Fibroblast of lung (primary cell): ENCODE measurements at regions not wholly inside any gene's neighbourhood (a gene's known extent, or its start where the extent isn't known, plus 50 kb on each side); places are given as distances from the start of the nearest gene placed in this dataset.
"Not testable (repeated sequence)": the region's sequence is repeated elsewhere in the genome, so short reads cannot be mapped to it uniquely, and the experiment has no call there.

ENCODE experiments used
- DNase-seq, 2 donors: peaks; one replicate each; pipeline versions ENCODE4 v3.0.0 to v3.0.0-alpha.2; 2010; ENCODE audit warnings: low read depth in 2 of 2
- H2AFZ ChIP-seq: 2 replicates; pipeline ENCODE4 v1.5.1; 2012; ENCODE audit warnings: low read length, control low read depth, inconsistent platforms
- H3K27ac ChIP-seq: 2 replicates; pipeline ENCODE4 v1.5.1; 2011; ENCODE audit warnings: low read length, control low read depth; ENCODE audit not compliant: insufficient read depth
- H3K27me3 ChIP-seq: 2 replicates; pipeline ENCODE4 v1.5.1; 2011; ENCODE audit warnings: mild to moderate bottlenecking, low read length; ENCODE audit not compliant: control insufficient read depth, insufficient read depth
- H3K36me3 ChIP-seq: 2 replicates; pipeline ENCODE4 v1.5.1; 2011; ENCODE audit warnings: low read length; ENCODE audit not compliant: control insufficient read depth, insufficient read depth
- H3K4me1 ChIP-seq: 2 replicates; pipeline ENCODE4 v1.5.1; 2011; ENCODE audit warnings: low read length; ENCODE audit not compliant: control insufficient read depth, insufficient read depth; ENCODE audit errors: extremely low read depth
- H3K4me2 ChIP-seq: 2 replicates; pipeline ENCODE4 v1.5.1; 2011; ENCODE audit warnings: low read length, control low read depth; ENCODE audit not compliant: insufficient read depth; ENCODE audit errors: extremely low read depth
- H3K4me3 ChIP-seq, 4 experiments: fragments of 200-600 bp in 1 of 4; sonication (generic) in 1 of 4; replicated peaks in 1 of 4; 2 replicates each; pipeline ENCODE4 v1.5.1; 2011 to 2016; ENCODE audit warnings: low read length in 4 of 4, low read depth in 3 of 4, mild to moderate bottlenecking in 3 of 4, control low read depth in 2 of 4, inconsistent platforms in 1 of 4, mixed read lengths in 1 of 4; ENCODE audit not compliant: insufficient read depth in 1 of 4; ENCODE audit errors: control extremely low read depth in 1 of 4
- H3K79me2 ChIP-seq: 2 replicates; pipeline ENCODE4 v1.5.1; 2012; ENCODE audit warnings: mild to moderate bottlenecking, low read length, inconsistent platforms; ENCODE audit not compliant: control insufficient read depth, insufficient read depth
- H3K9ac ChIP-seq: 2 replicates; pipeline ENCODE4 v1.5.1; 2011; ENCODE audit warnings: mild to moderate bottlenecking, low read length, control low read depth; ENCODE audit not compliant: insufficient read depth
- H3K9me3 ChIP-seq: 2 replicates; pipeline ENCODE4 v1.5.1; 2012; ENCODE audit warnings: low read depth, low read length; ENCODE audit not compliant: control insufficient read depth, insufficient read depth
- H4K20me1 ChIP-seq: 2 replicates; pipeline ENCODE4 v1.5.1; 2011; ENCODE audit warnings: low read length; ENCODE audit not compliant: control insufficient read depth, insufficient read depth; ENCODE audit errors: extremely low read depth
- CTCF ChIP-seq, 2 donors: IDR thresholded peaks in 1 of 2; conservative IDR thresholded peaks in 1 of 2; 1 replicate in 1 of 2; 2 replicates in 1 of 2; pipeline ENCODE4 v1.5.1; 2011 to 2012; ENCODE audit warnings: low read length in 2 of 2, control low read depth in 1 of 2, inconsistent platforms in 1 of 2, low read depth in 1 of 2, mild to moderate bottlenecking in 1 of 2
- EZH2 ChIP-seq: IDR thresholded peaks from 2 replicates; pipeline ENCODE4 v1.5.1; 2012; ENCODE audit warnings: low read length, control low read depth, mild to moderate bottlenecking; ENCODE audit errors: missing control alignments

GRCh38 chr1:181221078-181221477 lies 132.6 kb downstream of the IER5 start:
- no peak overlapping the region for H3K9ac ChIP-seq
- no peaks in the 10 kb centered on the region for H4K20me1 ChIP-seq
- no peaks in the 10 kb centered on the region for H3K36me3 ChIP-seq
- no peaks in the 10 kb centered on the region for H3K27me3 ChIP-seq
- H3K4me1 ChIP-seq: no peaks in the 10 kb centered on the region
- no peak overlapping the region for H3K4me2 ChIP-seq
- TF ChIP-seq EZH2: no peak
- TF ChIP-seq CTCF (conservative IDR thresholded peaks at IDR 0.05 in 1 of 2, IDR thresholded peaks at IDR 0.05 in 1 of 2; ENCODE audit: low read depth in 1 of 2, low read length in 2 of 2): no peak
- no peak overlapping the region for H3K27ac ChIP-seq
- no peak overlapping the region for H2AFZ ChIP-seq
- no peaks in the 10 kb centered on the region for H3K79me2 ChIP-seq
- H3K9me3 ChIP-seq: no peaks in the 10 kb centered on the region
- DNase-seq: no peak
- no peak overlapping the region for H3K4me3 ChIP-seq

GRCh38 chr1:181222972-181223505 lies 134.5 kb downstream of the IER5 start:
- H3K9me3 ChIP-seq: no peaks in the 10 kb centered on the region
- H2AFZ ChIP-seq: no peak overlapping the region

GRCh38 chr1:181226728-181227127 lies 138.2 kb downstream of the IER5 start:
- H3K36me3 ChIP-seq, H4K20me1 ChIP-seq, H3K27ac ChIP-seq, H3K9ac ChIP-seq, H2AFZ ChIP-seq, H3K79me2 ChIP-seq, H3K27me3 ChIP-seq, H3K9me3 ChIP-seq, H3K4me2 ChIP-seq, DNase-seq, H3K4me3 ChIP-seq, H3K4me1 ChIP-seq: not testable (repeated sequence)

More at GRCh38 chr1:181222972-181223505, 134.5 kb downstream of the IER5 start:
- no peak for DNase-seq
- no peak overlapping the region for H3K27ac ChIP-seq
- H3K9ac ChIP-seq: no peak overlapping the region
- H3K27me3 ChIP-seq: no peaks in the 10 kb centered on the region
- no peaks in the 10 kb centered on the region for H4K20me1 ChIP-seq
- H3K36me3 ChIP-seq: no peaks in the 10 kb centered on the region
- TF ChIP-seq CTCF (conservative IDR thresholded peaks at IDR 0.05 in 1 of 2, IDR thresholded peaks at IDR 0.05 in 1 of 2; ENCODE audit: low read depth in 1 of 2, low read length in 2 of 2): no peak
- H3K4me3 ChIP-seq: no peak overlapping the region
- H3K4me1 ChIP-seq: no peaks in the 10 kb centered on the region
- H3K4me2 ChIP-seq: no peak overlapping the region
- H3K79me2 ChIP-seq: no peaks in the 10 kb centered on the region
